ENCODE measurements at regions not wholly inside any gene's neighbourhood (a gene's known extent, or its start where the extent isn't known, plus 50 kb on each side); places are given as distances from the start of the nearest gene placed in this dataset.

GRCh38 chr15:94576889-94577533 is 345.6 kb downstream of the MCTP2 start:
- Histone ChIP-seq H3K27me3 (0 out of 2 replicates have a peak, but pooled peaks cover 3% of the 10 kb centered on the region), H3K27ac (no peak overlapping the region), H3K4me2 (no peak overlapping the region)

DNA sequence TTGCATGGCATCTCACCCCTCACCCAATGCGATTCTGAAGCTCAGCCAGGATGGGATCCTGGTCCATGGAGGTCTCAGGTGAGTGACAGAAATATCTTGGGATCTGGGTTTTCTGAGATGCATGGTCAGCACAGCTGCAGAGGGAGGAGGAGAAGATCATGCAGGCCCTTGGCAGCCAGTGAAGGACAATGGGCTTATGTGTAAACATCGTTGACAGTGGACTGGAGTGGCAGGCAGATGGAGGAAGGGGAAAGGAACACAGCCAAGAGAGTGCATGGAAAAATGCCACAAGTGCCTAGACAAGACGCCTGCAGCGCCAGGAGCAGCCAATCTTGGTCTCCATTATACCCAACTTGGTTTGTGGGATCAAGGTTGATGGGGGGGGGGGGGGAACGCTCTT is 347.9 kb downstream of the MCTP2 start:
- no peak overlapping the region for H3K9ac ChIP-seq
- no peak overlapping the region for H3K4me2 ChIP-seq
- peaks cover 6% of the 10 kb centered on the region for H3K4me1 ChIP-seq
- no peaks in the 10 kb centered on the region for H3K36me3 ChIP-seq
- TF ChIP-seq Cebpa-rat (IDR thresholded peaks at IDR 0.05) = no peak
- peaks cover 14% of the 10 kb centered on the region for H3K27me3 ChIP-seq
- no peak overlapping the region for H3K4me3 ChIP-seq
- H3K27ac ChIP-seq = no peak overlapping the region
- H4K20me1 ChIP-seq = no peaks in the 10 kb centered on the region
- H3K9me3 ChIP-seq = no peaks in the 10 kb centered on the region

More at GRCh38 chr15:94576889-94577533, 345.6 kb downstream of the MCTP2 start:
- Histone ChIP-seq H4K20me1 (no peaks in the 10 kb centered on the region), H3K9ac (no peak overlapping the region), H3K9me3 (no peaks in the 10 kb centered on the region), H3K4me1 (no peaks in the 10 kb centered on the region), H3K36me3 (no peaks in the 10 kb centered on the region), H3K4me3 (no peak overlapping the region)
- no peak for TF ChIP-seq Cebpa-rat (IDR thresholded peaks at IDR 0.05)

DNA sequence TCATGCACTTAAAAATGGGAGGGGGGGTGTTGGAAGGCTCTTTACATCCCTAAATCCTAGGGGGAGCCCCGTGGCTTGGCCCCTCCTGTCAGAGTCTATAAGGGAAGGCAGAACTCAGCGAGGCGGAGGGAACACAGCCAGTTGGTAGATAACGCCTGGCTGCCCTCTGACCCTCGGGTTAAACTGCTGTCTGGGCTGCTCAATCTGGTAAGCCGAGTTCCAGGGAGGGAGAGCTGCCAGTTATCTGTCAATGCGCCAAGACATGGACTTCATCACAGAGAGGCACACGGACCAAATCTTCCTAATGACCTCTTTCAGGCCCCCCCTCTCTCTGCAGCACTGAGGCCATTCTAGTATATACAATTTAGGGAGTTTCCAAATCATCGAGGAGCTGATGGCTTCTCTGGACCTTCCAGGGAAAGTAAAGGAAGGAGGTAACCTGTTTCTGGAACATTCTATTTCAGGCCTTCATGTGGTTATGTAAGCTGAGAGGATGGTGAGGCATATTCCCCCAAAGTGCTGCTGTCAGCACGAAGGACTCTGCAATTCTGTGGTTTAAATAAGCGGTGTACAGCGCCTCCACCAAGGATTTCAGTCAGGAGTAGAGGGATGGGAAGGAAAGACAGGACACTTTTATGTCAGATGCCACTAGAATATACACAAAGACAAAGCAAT is 349.0 kb downstream of the MCTP2 start:
- no peak overlapping the region for H3K27ac ChIP-seq
- H3K4me3 ChIP-seq = no peak overlapping the region
- H3K27me3 ChIP-seq = peaks cover 15% of the 10 kb centered on the region
- no peak overlapping the region for H3K4me2 ChIP-seq
- H3K4me1 ChIP-seq = peaks cover 16% of the 10 kb centered on the region
- TF ChIP-seq Cebpa-rat (IDR thresholded peaks at IDR 0.05) = no peak
- H3K9me3 ChIP-seq = no peaks in the 10 kb centered on the region
- no peak overlapping the region for H3K9ac ChIP-seq
- H3K36me3 ChIP-seq = no peaks in the 10 kb centered on the region
- H4K20me1 ChIP-seq = no peaks in the 10 kb centered on the region; the same call in 1 of the 2 replicates

GRCh38 chr15:94582368-94582767 is 351.0 kb downstream of the MCTP2 start:
- Histone ChIP-seq H3K36me3 (no peaks in the 10 kb centered on the region), H3K4me2 (no peak overlapping the region), H3K27ac (no peak overlapping the region), H4K20me1 (no peaks in the 10 kb centered on the region; the same call in 1 of the 2 replicates), H3K27me3 (peaks cover 33% of the 10 kb centered on the region), H3K4me3 (no peak overlapping the region), H3K4me1 (peaks cover 23% of the 10 kb centered on the region), H3K9me3 (no peaks in the 10 kb centered on the region), H3K9ac (no peak overlapping the region)
- TF ChIP-seq Cebpa-rat (IDR thresholded peaks at IDR 0.05) = no peak

- H3K9ac ChIP-seq = no peak overlapping the region
- no peaks in the 10 kb centered on the region; the same call in 1 of the 2 replicates for H4K20me1 ChIP-seq
- no peaks in the 10 kb centered on the region for H3K36me3 ChIP-seq
- peaks cover 33% of the 10 kb centered on the region for H3K27me3 ChIP-seq
- peak overlapping the region; percentile 89 for H3K4me2 ChIP-seq
- H3K4me1 ChIP-seq = peaks cover 23% of the 10 kb centered on the region
- peak overlapping the region; percentile 49; the same call in 1 of the 2 replicates for H3K4me3 ChIP-seq
- H3K9me3 ChIP-seq = no peaks in the 10 kb centered on the region
- H3K27ac ChIP-seq = no peak overlapping the region
- TF ChIP-seq Cebpa-rat (IDR thresholded peaks at IDR 0.05) = no peak
Measured at GRCh38 chr15:94584833-94585244, 353.5 kb downstream of the MCTP2 start.

DNA sequence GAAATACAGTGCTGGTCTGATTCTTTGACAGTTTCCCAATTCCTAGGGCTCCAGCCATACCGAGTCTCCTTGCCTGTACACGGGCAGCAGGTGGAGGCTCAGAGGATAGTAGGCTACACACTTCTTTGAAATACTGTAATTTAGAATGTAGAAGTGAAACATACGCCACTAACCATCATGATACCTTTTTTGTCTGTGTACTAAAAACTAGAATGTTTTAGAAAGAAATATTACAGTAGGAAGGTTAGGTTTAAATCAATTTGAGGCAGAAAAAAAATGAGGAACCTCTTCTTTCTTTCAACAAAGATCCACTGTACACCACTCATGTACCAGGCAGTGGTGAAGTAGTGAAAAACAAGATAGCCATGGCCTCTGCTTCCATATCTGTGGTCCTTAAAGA is 354.7 kb downstream of the MCTP2 start:
- H4K20me1 ChIP-seq = no peaks in the 10 kb centered on the region; the same call in 1 of the 2 replicates
- no peak overlapping the region for H3K4me2 ChIP-seq
- H3K27me3 ChIP-seq = peaks cover 33% of the 10 kb centered on the region
- H3K36me3 ChIP-seq = no peaks in the 10 kb centered on the region
- H3K9me3 ChIP-seq = no peaks in the 10 kb centered on the region
- TF ChIP-seq Cebpa-rat (IDR thresholded peaks at IDR 0.05) = no peak
- H3K9ac ChIP-seq = no peak overlapping the region
- H3K4me3 ChIP-seq = no peak overlapping the region
- peaks cover 23% of the 10 kb centered on the region for H3K4me1 ChIP-seq
- no peak overlapping the region for H3K27ac ChIP-seq

GRCh38 chr15:94587113-94587512 is 355.8 kb downstream of the MCTP2 start:
- Histone ChIP-seq H3K9me3 (no peaks in the 10 kb centered on the region), H3K27ac (no peak overlapping the region), H3K4me1 (peaks cover 23% of the 10 kb centered on the region), H3K4me2 (no peak overlapping the region), H3K4me3 (no peak overlapping the region), H3K36me3 (no peaks in the 10 kb centered on the region), H3K9ac (no peak overlapping the region), H3K27me3 (peaks cover 30% of the 10 kb centered on the region), H4K20me1 (no peaks in the 10 kb centered on the region; the same call in 1 of the 2 replicates)
- TF ChIP-seq Cebpa-rat (IDR thresholded peaks at IDR 0.05) = no peak

DNA sequence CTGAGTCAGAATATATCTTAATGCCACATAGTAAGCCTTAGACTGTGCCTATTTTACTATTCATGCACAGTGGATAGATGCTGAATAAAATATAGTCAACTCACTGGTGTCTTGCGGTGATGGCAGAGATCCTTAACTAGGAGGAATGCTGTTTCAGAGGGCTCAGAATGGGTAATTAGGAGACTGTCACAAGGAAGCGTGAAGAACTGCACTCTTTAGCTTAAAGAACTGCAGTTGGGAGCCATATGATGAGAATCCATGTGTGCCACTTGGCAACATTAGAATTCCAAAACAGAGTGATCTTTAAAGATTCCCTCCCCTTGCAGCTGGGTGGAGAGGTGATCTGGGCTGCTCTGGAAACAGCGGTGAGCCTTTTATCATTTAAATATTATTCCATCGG is 357.6 kb downstream of the MCTP2 start:
- Histone ChIP-seq H4K20me1 (no peaks in the 10 kb centered on the region; the same call in 1 of the 2 replicates), H3K9me3 (no peaks in the 10 kb centered on the region), H3K27me3 (peaks cover 20% of the 10 kb centered on the region), H3K4me2 (no peak overlapping the region), H3K36me3 (no peaks in the 10 kb centered on the region), H3K9ac (no peak overlapping the region), H3K27ac (no peak overlapping the region), H3K4me1 (peaks cover 20% of the 10 kb centered on the region), H3K4me3 (no peak overlapping the region)
- no peak for TF ChIP-seq Cebpa-rat (IDR thresholded peaks at IDR 0.05)

DNA sequence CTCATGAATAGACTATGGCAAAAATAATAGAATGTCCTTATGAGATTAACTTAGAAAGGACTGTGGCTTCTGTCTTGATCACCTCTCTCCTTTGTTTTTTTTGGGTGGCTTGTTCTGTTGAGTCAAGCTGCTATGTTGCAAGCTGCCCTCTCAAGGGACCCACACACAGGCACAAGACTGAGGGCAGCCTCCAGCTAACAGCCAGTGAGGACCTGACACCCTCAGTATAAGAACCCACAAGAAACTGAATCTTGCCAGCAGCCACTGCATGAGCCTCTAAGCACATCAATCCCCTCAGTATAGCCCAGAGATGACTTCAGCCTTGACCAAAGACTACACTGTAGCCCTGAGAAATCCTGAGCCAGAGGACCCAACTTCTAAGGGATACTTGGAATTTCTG is 361.1 kb downstream of the MCTP2 start:
- Histone ChIP-seq H3K27me3 (no peaks in the 10 kb centered on the region), H3K27ac (no peak overlapping the region), H3K36me3 (no peaks in the 10 kb centered on the region), H3K9me3 (no peaks in the 10 kb centered on the region), H3K4me3 (no peak overlapping the region), H3K4me2 (no peak overlapping the region), H3K4me1 (no peaks in the 10 kb centered on the region), H4K20me1 (no peaks in the 10 kb centered on the region), H3K9ac (no peak overlapping the region)
- no peak for TF ChIP-seq Cebpa-rat (IDR thresholded peaks at IDR 0.05)

DNA sequence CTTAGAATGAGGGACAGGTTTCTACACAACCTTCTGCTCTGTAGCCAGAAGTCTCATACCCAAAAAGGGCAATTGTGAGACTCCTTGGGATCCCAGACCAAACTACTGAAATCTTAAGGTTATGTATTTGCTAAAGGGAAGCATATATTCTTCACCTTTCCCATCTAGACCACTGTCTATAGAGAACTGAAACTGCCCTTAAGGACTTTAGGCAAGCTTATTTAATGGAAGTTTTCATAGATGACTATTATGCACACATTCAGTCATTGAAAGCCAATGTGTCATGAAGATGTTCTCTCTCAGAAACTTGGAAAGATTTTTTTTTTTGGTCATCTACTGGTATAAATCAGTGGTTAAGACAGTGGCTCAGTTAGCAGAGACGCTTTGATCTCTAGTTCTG is 365.3 kb downstream of the MCTP2 start:
- TF ChIP-seq Cebpa-rat (IDR thresholded peaks at IDR 0.05) = no peak
- Histone ChIP-seq H3K36me3 (no peaks in the 10 kb centered on the region), H3K9ac (no peak overlapping the region), H3K27me3 (no peaks in the 10 kb centered on the region), H3K9me3 (no peaks in the 10 kb centered on the region), H4K20me1 (no peaks in the 10 kb centered on the region), H3K4me2 (no peak overlapping the region), H3K4me1 (no peaks in the 10 kb centered on the region), H3K27ac (no peak overlapping the region), H3K4me3 (no peak overlapping the region)

Measured in BLaER1 (cell line).